CD14-positive monocyte (primary cell): ENCODE measurements at regions not wholly inside any gene's neighbourhood (a gene's known extent, or its start where the extent isn't known, plus 50 kb on each side); places are given as distances from the start of the nearest gene placed in this dataset.

Experiments
- DNase-seq, 3 donors: peaks; one replicate each; pipeline ENCODE4 v3.0.0-alpha.2; 2011 to 2022
- H2AFZ ChIP-seq: 2 replicates; pipeline ENCODE4 v1.6.0; 2012; ENCODE audit warnings: mild to moderate bottlenecking, low read depth, low read length, inconsistent platforms; ENCODE audit not compliant: insufficient read depth, poor library complexity, severe bottlenecking
- H3K27ac ChIP-seq, 2 donors: 1 replicate in 1 of 2; 2 replicates in 1 of 2; pipeline ENCODE4 v1.5.1; 2012 to 2013; ENCODE audit warnings: low read length in 2 of 2, control low read depth in 1 of 2, inconsistent platforms in 1 of 2, low read depth in 1 of 2, mild to moderate bottlenecking in 1 of 2
- H3K27me3 ChIP-seq, 2 donors: one replicate each; pipeline versions ENCODE4 v1.6.0 to v1.6.1; 2011 to 2013; ENCODE audit warnings: low read length in 2 of 2; ENCODE audit not compliant: control insufficient read depth in 2 of 2, insufficient read depth in 2 of 2
- H3K36me3 ChIP-seq, 2 donors: replicated peaks in 1 of 2; 1 replicate in 1 of 2; 2 replicates in 1 of 2; pipeline versions ENCODE4 v1.5.1 to v1.6.1; 2012 to 2013; ENCODE audit warnings: low read length in 2 of 2, control low read depth in 1 of 2, inconsistent platforms in 1 of 2, mild to moderate bottlenecking in 1 of 2; ENCODE audit not compliant: insufficient read depth in 2 of 2, control insufficient read depth in 1 of 2
- H3K4me1 ChIP-seq, 2 donors: 1 replicate in 1 of 2; 2 replicates in 1 of 2; pipeline versions ENCODE4 v1.5.1 to v1.6.1; 2012 to 2013; ENCODE audit warnings: low read length in 2 of 2, control low read depth in 1 of 2, inconsistent platforms in 1 of 2, mild to moderate bottlenecking in 1 of 2, moderate library complexity in 1 of 2; ENCODE audit not compliant: insufficient read depth in 2 of 2, control insufficient read depth in 1 of 2
- H3K4me2 ChIP-seq: replicated peaks from 2 replicates; pipeline ENCODE3; 2012; ENCODE audit warnings: low read length, moderate library complexity, mild to moderate bottlenecking; ENCODE audit not compliant: poor library complexity, severe bottlenecking; ENCODE audit errors: extremely low read depth
- H3K4me3 ChIP-seq, 3 experiments: fragments of 200-600 bp in 1 of 3; sonication (generic) in 1 of 3; replicated peaks in 1 of 3; 1 replicate in 2 of 3; 2 replicates in 1 of 3; pipeline ENCODE4 v1.5.1; 2011 to 2013; ENCODE audit warnings: low read length in 3 of 3, mild to moderate bottlenecking in 3 of 3, control low read depth in 2 of 3, low read depth in 2 of 3, inconsistent platforms in 1 of 3, moderate library complexity in 1 of 3
- H3K79me2 ChIP-seq: 2 replicates; pipeline ENCODE4 v1.6.0; 2012; ENCODE audit warnings: mild to moderate bottlenecking, control low read depth, inconsistent platforms, low read length, moderate library complexity; ENCODE audit not compliant: insufficient read depth
- H3K9ac ChIP-seq: 2 replicates; pipeline ENCODE4 v1.6.0; 2017; ENCODE audit warnings: low read length, mild to moderate bottlenecking; ENCODE audit not compliant: insufficient read depth, poor library complexity, severe bottlenecking
- H3K9me3 ChIP-seq, 2 donors: replicated peaks in 1 of 2; 1 replicate in 1 of 2; 2 replicates in 1 of 2; pipeline versions ENCODE4 v1.5.1 to v1.6.1; 2012 to 2013; ENCODE audit warnings: low read length in 2 of 2, control low read depth in 1 of 2; ENCODE audit not compliant: control insufficient read depth in 1 of 2, insufficient read depth in 1 of 2
- H4K20me1 ChIP-seq: 2 replicates; pipeline ENCODE4 v1.6.0; 2012; ENCODE audit warnings: mild to moderate bottlenecking, low read length, control low read depth, moderate library complexity; ENCODE audit not compliant: insufficient read depth
- H3K27ac Mint-ChIP-seq, 7 donors: one replicate each; pipeline ENCODE4 v1.8.0; 2020; ENCODE audit warnings: mild to moderate bottlenecking in 7 of 7, mixed read lengths in 7 of 7, moderate library complexity in 6 of 7, inconsistent platforms in 2 of 7
- H3K27me3 Mint-ChIP-seq, 3 donors: one replicate each; pipeline ENCODE4 v1.8.0; 2021 to 2022; ENCODE audit warnings: low read depth in 3 of 3, mild to moderate bottlenecking in 3 of 3, mixed read lengths in 3 of 3, moderate library complexity in 3 of 3, inconsistent platforms in 1 of 3
- H3K36me3 Mint-ChIP-seq, 2 donors: one replicate each; pipeline ENCODE4 v1.8.0; 2020; ENCODE audit warnings: mixed read lengths in 2 of 2, inconsistent platforms in 1 of 2, mild to moderate bottlenecking in 1 of 2
- H3K4me1 Mint-ChIP-seq: one replicate; pipeline ENCODE4 v1.8.0; 2020; ENCODE audit warnings: mild to moderate bottlenecking, mixed read lengths
- H3K4me3 Mint-ChIP-seq, 2 donors: one replicate each; pipeline ENCODE4 v1.8.0; 2020; ENCODE audit warnings: mild to moderate bottlenecking in 2 of 2, mixed read lengths in 2 of 2, moderate library complexity in 1 of 2
- H3K9me3 Mint-ChIP-seq, 7 donors: one replicate each; pipeline ENCODE4 v1.8.0; 2020 to 2022; ENCODE audit warnings: mixed read lengths in 7 of 7, mild to moderate bottlenecking in 6 of 7, moderate library complexity in 6 of 7, inconsistent platforms in 2 of 7
- WGBS: methylation state at CpG from one replicate; pipeline ENCODE4 v1.1.5; 2013; ENCODE audit warnings: missing lambda C conversion rate; ENCODE audit not compliant: insufficient coverage; 5-methylcytosine and 5-hydroxymethylcytosine counted together
- intact Hi-C, 2 donors: fragments of 100-400 bp; cut with micrococcal nuclease; formaldehyde crosslinking; loops; one replicate each; pipeline versions ENCODE4 v1.15.0 to v1.15.1; 2023
- TF ChIP-seq, protein P1 (sequence below): fragments of 200-600 bp; IDR thresholded peaks from one replicate; pipeline ENCODE4 v1.8.0; 2022; ENCODE audit warnings: antibody characterized with exemption, mild to moderate bottlenecking

DNA sequence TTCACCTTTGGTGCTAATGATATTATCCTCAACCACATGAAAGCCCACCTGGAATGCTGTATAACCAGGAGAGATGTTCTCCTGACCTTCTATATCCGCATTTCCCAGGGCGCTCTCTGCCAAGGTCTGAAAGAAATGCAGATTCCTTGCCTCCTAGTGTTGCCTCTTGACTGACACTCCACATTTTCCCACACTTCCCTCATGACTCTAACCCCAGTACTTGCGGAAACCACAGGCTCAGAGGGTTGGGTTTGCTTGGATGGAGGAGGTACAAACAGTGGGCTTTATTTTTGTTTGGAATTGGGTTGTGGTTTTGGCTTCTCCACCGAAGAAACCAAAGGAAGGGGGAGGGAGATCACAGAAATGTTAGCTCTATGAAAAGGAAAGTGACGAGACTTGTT, 222.9 kb upstream of the CELF2 start:
- H3K4me1 ChIP-seq: no peaks in the 10 kb centered on the region
- 60% methylated on average over 3 of the region's 5 CpGs for WGBS
- intact Hi-C loops: no loop called here
- H3K36me3 ChIP-seq: no peaks in the 10 kb centered on the region
- peaks cover 0 to 3% (median 0%) of the 10 kb centered on the region in 7 donors for H3K9me3 Mint-ChIP-seq
- H3K27ac Mint-ChIP-seq: no peak overlapping the region
- H3K9me3 ChIP-seq: no peaks in the 10 kb centered on the region
- H3K79me2 ChIP-seq: no peaks in the 10 kb centered on the region
- H3K4me1 Mint-ChIP-seq: peaks cover 13% of the 10 kb centered on the region
- H3K36me3 Mint-ChIP-seq: no peaks in the 10 kb centered on the region
- TF ChIP-seq, protein P1, sequence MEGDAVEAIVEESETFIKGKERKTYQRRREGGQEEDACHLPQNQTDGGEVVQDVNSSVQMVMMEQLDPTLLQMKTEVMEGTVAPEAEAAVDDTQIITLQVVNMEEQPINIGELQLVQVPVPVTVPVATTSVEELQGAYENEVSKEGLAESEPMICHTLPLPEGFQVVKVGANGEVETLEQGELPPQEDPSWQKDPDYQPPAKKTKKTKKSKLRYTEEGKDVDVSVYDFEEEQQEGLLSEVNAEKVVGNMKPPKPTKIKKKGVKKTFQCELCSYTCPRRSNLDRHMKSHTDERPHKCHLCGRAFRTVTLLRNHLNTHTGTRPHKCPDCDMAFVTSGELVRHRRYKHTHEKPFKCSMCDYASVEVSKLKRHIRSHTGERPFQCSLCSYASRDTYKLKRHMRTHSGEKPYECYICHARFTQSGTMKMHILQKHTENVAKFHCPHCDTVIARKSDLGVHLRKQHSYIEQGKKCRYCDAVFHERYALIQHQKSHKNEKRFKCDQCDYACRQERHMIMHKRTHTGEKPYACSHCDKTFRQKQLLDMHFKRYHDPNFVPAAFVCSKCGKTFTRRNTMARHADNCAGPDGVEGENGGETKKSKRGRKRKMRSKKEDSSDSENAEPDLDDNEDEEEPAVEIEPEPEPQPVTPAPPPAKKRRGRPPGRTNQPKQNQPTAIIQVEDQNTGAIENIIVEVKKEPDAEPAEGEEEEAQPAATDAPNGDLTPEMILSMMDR: no peak
- no peak overlapping the region for H3K4me3 ChIP-seq
- no peak overlapping the region for H3K9ac ChIP-seq
- peaks cover 0 to 10% of the 10 kb centered on the region in 2 donors for H3K27me3 ChIP-seq
- H3K4me3 Mint-ChIP-seq: no peak overlapping the region
- H4K20me1 ChIP-seq: no peaks in the 10 kb centered on the region
- H2AFZ ChIP-seq: no peak overlapping the region
- peaks cover 6 to 11% (median 10%) of the 10 kb centered on the region in 3 donors for H3K27me3 Mint-ChIP-seq
- no peak overlapping the region for H3K4me2 ChIP-seq
- H3K27ac ChIP-seq: no peak overlapping the region
- no peak for DNase-seq

DNA sequence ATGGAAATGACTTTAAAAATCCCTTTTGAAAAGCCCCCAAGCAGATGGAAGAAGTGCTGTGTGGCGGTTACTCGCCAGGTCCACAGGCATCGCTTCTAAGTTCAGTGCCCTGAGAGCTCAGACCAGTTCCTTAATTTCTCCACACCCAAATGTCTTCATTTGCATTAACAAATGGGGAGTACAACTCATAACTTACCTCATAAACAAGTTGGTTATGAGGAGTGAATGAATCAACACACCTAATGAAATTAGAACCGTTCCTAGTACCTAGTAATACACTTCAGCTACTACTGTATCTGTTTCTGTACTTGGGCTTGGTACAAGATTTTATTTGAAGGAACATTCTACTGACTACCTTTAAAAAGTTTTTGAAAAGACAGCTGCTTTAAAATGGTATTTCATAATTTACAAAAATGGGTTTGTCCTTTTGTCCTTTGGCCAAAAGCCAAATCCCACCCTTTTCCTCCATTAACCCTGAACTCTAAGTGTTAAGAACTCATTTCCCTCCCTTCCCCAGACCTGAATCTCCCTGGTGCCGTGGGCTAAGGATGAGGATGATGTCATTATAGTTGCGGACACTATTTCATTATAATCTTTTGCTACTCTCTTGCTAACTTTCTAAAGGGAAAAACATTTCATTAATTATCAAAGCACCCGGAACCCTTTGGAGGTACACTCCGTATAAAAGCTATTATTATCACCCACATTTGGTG, 221.5 kb upstream of the CELF2 start:
- Histone ChIP-seq H3K4me2 (no peak overlapping the region), H3K4me1 (no peaks in the 10 kb centered on the region), H3K27ac (no peak overlapping the region), H2AFZ (no peak overlapping the region), H3K36me3 (no peaks in the 10 kb centered on the region), H3K4me3 (no peak overlapping the region), H4K20me1 (no peaks in the 10 kb centered on the region), H3K79me2 (no peaks in the 10 kb centered on the region), H3K9me3 (no peaks in the 10 kb centered on the region), H3K9ac (no peak overlapping the region), H3K27me3 (peaks cover 0 to 10% of the 10 kb centered on the region in 2 donors)
- peaks cover 6 to 11% (median 10%) of the 10 kb centered on the region in 3 donors for H3K27me3 Mint-ChIP-seq
- H3K36me3 Mint-ChIP-seq: no peaks in the 10 kb centered on the region
- no peak overlapping the region for H3K4me3 Mint-ChIP-seq
- H3K27ac Mint-ChIP-seq: no peak overlapping the region
- peaks cover 0 to 3% (median 0%) of the 10 kb centered on the region in 7 donors for H3K9me3 Mint-ChIP-seq
- intact Hi-C loops: no loop called here
- H3K4me1 Mint-ChIP-seq: peaks cover 13% of the 10 kb centered on the region
- DNase-seq: no peak
- TF ChIP-seq, protein P1: no peak
- WGBS: no CpG with 5 or more reads among the region's 8 CpGs
